UCSD-AML1 (cell line): ENCODE measurements at regions not wholly inside any gene's neighbourhood (a gene's known extent, or its start where the extent isn't known, plus 50 kb on each side); places are given as distances from the start of the nearest gene placed in this dataset.
"Not testable (repeated sequence)": the region's sequence is repeated elsewhere in the genome, so short reads cannot be mapped to it uniquely, and the experiment has no call there.

Source experiments
- DNase-seq: peaks from one replicate; lab custom pipeline; 2025; ENCODE audit not compliant: unreplicated experiment; lab: John Stamatoyannopoulos, UW

GRCh38 chrX:115909017-115909416 is 261.5 kb upstream of the AGTR2 start:
- DNase-seq = no peak

- DNase-seq = no peak
Measured at GRCh38 chrX:115911967-115912366, 258.6 kb upstream of the AGTR2 start.

- no peak for DNase-seq
Measured at GRCh38 chrX:115912372-115912897, 258.1 kb upstream of the AGTR2 start.

DNA sequence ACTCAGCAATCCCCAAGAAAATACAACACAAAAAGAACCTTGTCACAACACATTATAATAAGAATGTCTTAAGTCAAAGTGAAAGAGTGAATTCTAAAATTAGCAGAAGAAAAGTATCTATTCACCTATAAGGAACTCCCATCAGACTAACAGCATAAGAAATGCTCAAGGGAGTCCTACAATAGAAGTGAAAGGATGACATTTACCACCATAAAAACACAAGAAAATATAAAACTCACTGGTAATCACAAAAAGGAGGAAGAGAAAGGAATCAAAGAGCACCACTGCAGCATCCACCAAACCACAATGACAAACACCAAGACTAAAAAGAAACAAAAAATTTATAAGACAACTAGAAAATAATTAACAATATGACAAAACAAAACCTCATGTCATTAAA is 257.0 kb upstream of the AGTR2 start:
- no peak for DNase-seq

DNA sequence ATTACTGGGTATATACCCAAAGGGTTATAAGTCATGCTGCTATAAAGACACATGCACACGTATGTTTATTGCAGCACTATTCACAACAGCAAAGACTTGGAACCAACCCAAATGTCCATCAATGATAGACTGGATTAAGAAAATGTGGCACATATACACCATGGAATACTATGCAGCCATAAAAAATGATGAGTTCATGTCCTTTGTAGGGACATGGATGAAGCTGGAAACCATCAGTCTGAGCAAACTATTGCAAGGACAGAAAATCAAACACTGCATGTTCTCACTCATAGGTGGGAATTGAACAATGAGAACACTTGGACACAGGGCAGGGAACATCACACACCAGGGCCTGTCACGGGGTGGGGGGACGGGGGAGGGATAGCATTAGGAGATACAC is 254.9 kb upstream of the AGTR2 start:
- DNase-seq = not testable (repeated sequence)

DNA sequence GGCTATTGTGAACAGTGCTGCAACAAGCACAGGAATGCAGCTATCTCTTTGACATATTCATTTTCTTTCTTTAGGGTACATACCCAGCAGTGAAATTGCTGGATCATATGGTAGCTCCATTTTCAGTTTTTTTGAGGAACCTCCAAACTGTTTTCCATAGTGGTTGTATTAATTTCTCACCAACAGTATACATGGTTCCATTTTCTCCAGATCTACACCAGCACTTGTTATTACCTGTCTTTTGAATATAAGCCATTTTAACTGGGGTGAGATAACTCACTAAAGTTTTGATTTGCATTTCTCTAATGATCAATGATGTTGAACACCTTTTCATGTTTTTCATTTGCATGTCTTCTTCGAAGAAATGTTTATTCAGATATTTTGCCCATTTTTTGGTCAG is 241.1 kb upstream of the AGTR2 start:
- no peak for DNase-seq

DNA sequence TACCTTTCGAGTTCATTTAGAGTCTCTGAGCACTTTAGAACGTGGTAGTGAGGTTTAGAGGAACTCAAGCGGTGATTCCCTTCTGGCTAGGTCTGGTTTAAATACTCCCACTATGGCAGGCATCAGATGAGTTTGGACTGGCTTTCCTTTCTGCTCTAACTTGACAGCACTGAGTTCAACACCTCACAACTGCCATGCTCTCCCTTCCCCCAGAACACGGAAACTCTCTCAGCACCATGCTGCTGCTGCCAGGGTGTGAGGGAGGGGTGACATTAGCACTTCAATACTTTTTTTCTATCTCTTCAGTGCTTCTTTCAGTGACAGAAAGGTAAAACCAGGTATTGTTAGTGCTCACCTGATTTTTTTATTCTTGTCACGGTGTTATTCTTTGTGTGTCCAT is 234.5 kb upstream of the AGTR2 start:
- no peak for DNase-seq

GRCh38 chrX:115939070-115939469 is 231.5 kb upstream of the AGTR2 start:
- DNase-seq = no peak

DNA sequence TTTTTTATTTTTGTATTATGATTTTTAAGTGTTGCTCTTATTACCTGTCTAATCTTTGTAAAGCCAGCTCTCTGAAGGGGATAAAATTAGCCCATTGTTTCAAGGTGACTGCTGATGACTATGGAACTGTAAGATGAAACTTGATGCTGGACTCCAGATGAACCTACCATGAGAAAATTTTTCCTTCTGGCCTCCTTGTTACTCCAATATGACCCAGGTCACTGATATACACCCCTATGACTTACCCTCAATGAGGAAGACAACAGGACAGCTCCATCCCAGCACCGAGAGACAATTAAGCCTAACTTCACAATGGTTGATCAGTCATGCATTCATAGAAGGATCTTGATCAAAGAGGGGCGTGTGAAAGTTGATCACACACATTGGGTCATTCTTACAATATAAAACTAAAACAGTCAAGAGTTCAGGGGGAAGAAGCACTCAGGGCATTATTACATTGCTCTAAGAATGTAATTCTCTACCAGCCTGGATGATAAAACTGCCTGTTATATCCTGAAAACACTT is 230.8 kb upstream of the AGTR2 start:
- no peak for DNase-seq

GRCh38 chrX:115940348-115940747 is 230.2 kb upstream of the AGTR2 start:
- DNase-seq = no peak

- peak; percentile 49 for DNase-seq
Measured at GRCh38 chrX:115940888-115941332, 229.6 kb upstream of the AGTR2 start.

GRCh38 chrX:115941388-115941787 is 229.2 kb upstream of the AGTR2 start:
- DNase-seq = no peak

DNA sequence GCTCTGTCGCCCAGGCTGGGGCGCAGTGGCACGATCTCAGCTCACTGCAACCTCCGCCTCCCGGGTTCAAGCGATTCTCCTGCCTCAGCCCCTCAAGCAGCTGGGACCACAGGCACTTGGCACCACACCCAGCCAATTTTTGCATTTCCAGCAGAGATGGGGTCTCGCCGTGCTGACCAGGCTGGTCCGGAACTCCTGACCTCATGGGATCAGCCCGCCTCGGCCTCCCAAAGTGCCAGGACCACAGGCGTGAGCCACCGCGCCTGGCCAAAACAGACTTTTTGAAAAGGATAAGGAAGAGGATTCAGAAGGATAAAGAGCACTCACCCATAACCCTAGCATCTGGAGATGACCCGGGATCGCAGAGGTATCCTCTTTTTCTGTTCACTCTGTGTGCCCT is 224.5 kb upstream of the AGTR2 start:
- DNase-seq = no peak

DNA sequence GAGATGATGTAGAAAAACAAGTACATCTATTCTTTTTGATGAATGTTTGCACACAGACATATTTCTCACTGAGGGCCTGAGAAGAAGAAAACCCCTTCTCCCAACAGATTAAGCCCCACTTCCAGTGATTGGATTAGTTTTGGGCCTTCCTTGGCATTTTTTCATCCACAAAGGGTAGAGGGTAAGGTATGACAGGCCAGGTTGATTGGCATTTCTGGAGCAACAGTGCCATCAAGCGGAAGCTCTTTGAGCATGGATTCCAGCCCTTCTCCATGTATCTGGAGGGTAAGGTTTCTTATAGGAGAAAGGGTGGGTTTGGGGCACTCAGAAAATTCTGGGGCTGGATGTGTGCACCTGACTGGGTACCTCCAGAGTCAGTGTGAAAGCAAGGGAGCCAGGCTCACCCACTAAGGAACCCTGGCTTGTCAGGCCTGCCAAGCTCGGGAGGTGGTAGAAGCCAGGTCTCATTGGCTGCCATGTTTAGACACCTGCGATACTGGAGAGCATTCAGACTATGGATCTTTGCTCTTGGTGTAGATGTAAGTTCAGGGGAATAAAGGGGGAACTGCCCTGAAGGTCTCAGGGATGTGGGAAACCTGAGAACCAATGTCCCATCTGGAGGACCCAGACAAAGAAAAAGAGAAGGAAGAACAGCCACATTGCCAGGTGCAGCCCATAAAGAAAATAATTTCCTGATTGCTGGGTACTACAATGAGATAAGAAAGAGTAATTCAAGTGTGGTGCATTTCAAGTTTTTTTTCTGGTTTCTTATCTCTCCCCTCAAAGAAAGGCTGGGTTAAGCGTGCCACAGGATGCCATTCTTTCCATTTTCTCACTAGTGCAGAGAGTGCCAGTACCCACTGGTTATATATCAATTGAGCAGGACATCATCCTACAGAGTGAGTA is 222.3 kb upstream of the AGTR2 start:
- DNase-seq = no peak

DNA sequence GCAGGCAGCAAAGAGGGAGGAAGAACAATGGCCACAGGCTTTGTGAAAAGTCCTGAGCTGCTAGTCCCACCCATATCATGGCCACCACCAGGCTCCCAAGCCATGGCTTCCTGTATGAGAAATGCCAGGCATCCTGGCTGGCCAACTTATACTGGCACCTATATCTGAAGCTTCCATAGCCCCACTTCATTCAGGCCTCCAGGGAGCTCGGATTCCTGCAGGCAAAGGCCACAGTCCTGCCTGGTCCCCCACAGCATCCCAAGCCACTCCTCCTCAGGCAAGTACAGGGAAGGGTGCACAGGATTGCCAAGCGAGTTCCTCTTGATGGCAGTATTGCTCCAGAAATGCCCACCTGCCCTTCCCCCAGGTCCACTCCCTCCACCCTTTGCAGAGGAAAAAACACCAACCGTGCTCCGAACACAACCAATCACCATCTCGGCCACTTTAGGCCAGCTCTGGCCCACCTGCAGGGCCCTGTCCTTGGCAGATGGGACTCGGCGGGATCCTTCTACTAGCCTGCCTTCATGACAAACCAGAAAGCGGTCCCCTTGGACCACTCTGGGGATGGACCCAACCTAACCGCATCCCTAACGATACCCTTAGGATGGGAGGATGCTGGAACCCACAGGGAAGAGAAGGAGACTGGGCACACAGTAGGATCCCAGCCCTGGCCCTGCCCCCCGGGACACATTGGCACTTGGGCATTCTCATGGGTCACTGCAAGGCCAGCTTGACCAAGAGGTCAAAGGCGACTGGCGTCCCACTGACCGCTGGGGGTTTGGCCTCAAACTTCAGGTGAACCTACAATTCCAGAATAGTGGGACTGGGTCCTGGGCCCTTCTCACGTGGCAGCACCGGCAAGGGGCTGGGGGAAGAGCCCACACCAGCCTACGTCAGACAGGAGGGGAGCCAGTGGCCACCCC is 220.4 kb upstream of the AGTR2 start:
- DNase-seq = no peak

GRCh38 chrX:115952417-115953092 is 218.0 kb upstream of the AGTR2 start:
- no peak for DNase-seq

GRCh38 chrX:115957862-115958490 is 212.6 kb upstream of the AGTR2 start:
- no peak for DNase-seq

GRCh38 chrX:115958687-115959359 is 211.7 kb upstream of the AGTR2 start:
- no peak for DNase-seq

- no peak for DNase-seq
Measured at GRCh38 chrX:115960440-115961084, 210.0 kb upstream of the AGTR2 start.
